Peyer's patch (tissue), 4 donors: ENCODE measurements at regions not wholly inside any gene's neighbourhood (a gene's known extent, or its start where the extent isn't known, plus 50 kb on each side); places are given as distances from the start of the nearest gene placed in this dataset.

ENCODE experiments used
- POLR2A ChIP-seq, 2 donors: fragments of 450-650 bp; IDR thresholded peaks; one replicate each; pipeline ENCODE4 v1.5.1; 2017; ENCODE audit warnings: antibody characterized with exemption in 2 of 2, mild to moderate bottlenecking in 2 of 2, moderate library complexity in 2 of 2
- TF ChIP-seq, protein P1 (sequence below), 6 experiments: fragments of 450-650 bp in 4 of 6; fragments of 200-600 bp in 2 of 6; sonication (generic) in 1 of 6; IDR thresholded peaks; one replicate each; pipeline ENCODE4 v1.5.1; 2017 to 2019; ENCODE audit warnings: antibody characterized with exemption in 6 of 6, mild to moderate bottlenecking in 3 of 6, moderate library complexity in 1 of 6

GRCh38 chr2:181239201-181239799 is 217.9 kb upstream of the ITGA4 start:
- TF ChIP-seq, protein P1, sequence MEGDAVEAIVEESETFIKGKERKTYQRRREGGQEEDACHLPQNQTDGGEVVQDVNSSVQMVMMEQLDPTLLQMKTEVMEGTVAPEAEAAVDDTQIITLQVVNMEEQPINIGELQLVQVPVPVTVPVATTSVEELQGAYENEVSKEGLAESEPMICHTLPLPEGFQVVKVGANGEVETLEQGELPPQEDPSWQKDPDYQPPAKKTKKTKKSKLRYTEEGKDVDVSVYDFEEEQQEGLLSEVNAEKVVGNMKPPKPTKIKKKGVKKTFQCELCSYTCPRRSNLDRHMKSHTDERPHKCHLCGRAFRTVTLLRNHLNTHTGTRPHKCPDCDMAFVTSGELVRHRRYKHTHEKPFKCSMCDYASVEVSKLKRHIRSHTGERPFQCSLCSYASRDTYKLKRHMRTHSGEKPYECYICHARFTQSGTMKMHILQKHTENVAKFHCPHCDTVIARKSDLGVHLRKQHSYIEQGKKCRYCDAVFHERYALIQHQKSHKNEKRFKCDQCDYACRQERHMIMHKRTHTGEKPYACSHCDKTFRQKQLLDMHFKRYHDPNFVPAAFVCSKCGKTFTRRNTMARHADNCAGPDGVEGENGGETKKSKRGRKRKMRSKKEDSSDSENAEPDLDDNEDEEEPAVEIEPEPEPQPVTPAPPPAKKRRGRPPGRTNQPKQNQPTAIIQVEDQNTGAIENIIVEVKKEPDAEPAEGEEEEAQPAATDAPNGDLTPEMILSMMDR (IDR thresholded peaks at IDR 0.05), result peak in 2 of 6 experiments; percentile 7 to 14
- TF ChIP-seq POLR2A (IDR thresholded peaks at IDR 0.05), result no peak
